ENCODE measurements at regions not wholly inside any gene's neighbourhood (a gene's known extent, or its start where the extent isn't known, plus 50 kb on each side); places are given as distances from the start of the nearest gene placed in this dataset.

- no peak for TF ChIP-seq CTCF (IDR thresholded peaks at IDR 0.05; ENCODE audit: low read depth, low read length)
- H3K4me3 ChIP-seq (ENCODE audit: low read depth, low read length), result no peak overlapping the region
These were observed 126.6 kb upstream of the SLC14A2 start for GRCh38 chr18:45488645-45489044.

GRCh38 chr18:45493830-45494229 is 121.4 kb upstream of the SLC14A2 start:
- no peak overlapping the region for H3K4me3 ChIP-seq (ENCODE audit: low read depth, low read length)
- no peak for TF ChIP-seq CTCF (IDR thresholded peaks at IDR 0.05; ENCODE audit: low read depth, low read length)

- no peak overlapping the region for H3K4me3 ChIP-seq (ENCODE audit: low read depth, low read length)
- no peak for TF ChIP-seq CTCF (IDR thresholded peaks at IDR 0.05; ENCODE audit: low read depth, low read length)
These were observed 120.5 kb upstream of the SLC14A2 start for GRCh38 chr18:45494811-45495210.

GRCh38 chr18:45496741-45497140 is 118.5 kb upstream of the SLC14A2 start:
- H3K4me3 ChIP-seq (ENCODE audit: low read depth, low read length), result no peak overlapping the region
- no peak for TF ChIP-seq CTCF (IDR thresholded peaks at IDR 0.05; ENCODE audit: low read depth, low read length)

- no peak for TF ChIP-seq CTCF (IDR thresholded peaks at IDR 0.05; ENCODE audit: low read depth, low read length)
These were observed 117.5 kb upstream of the SLC14A2 start for GRCh38 chr18:45497595-45498286.

GRCh38 chr18:45498287-45498658 is 117.0 kb upstream of the SLC14A2 start:
- H3K4me3 ChIP-seq (ENCODE audit: low read depth, low read length), result no peak overlapping the region
- TF ChIP-seq CTCF (IDR thresholded peaks at IDR 0.05; ENCODE audit: low read depth, low read length), result no peak

More at GRCh38 chr18:45497595-45498286, 117.5 kb upstream of the SLC14A2 start:
- H3K4me3 ChIP-seq (ENCODE audit: low read depth, low read length), result no peak overlapping the region

- H3K4me3 ChIP-seq (ENCODE audit: low read depth, low read length), result no peak overlapping the region
- no peak for TF ChIP-seq CTCF (IDR thresholded peaks at IDR 0.05; ENCODE audit: low read depth, low read length)
These were observed 111.3 kb upstream of the SLC14A2 start for GRCh38 chr18:45503990-45504389.
